ENCODE measurements at regions not wholly inside any gene's neighbourhood (a gene's known extent, or its start where the extent isn't known, plus 50 kb on each side); places are given as distances from the start of the nearest gene placed in this dataset.
A peak's percentile ranks its signal among the peaks of the same experiment; 100 is the strongest.

GRCh38 chr7:112596260-112596659 lies 115.5 kb downstream of the LSMEM1 start:
- DNase-seq: no peak

- no peak for DNase-seq
Observed at GRCh38 chr7:112596981-112597380, 116.2 kb downstream of the LSMEM1 start.

- no peak for DNase-seq
Observed at GRCh38 chr7:112603673-112604072, 122.9 kb downstream of the LSMEM1 start.

GRCh38 chr7:112610636-112611035 lies 129.8 kb downstream of the LSMEM1 start:
- DNase-seq: no peak

- no peak for DNase-seq
Observed at GRCh38 chr7:112615701-112616100, 134.9 kb downstream of the LSMEM1 start.

- DNase-seq: no peak
Observed at GRCh38 chr7:112616295-112616694, 135.5 kb downstream of the LSMEM1 start.

- no peak for DNase-seq
Observed at GRCh38 chr7:112619343-112619742, 138.6 kb downstream of the LSMEM1 start.

- no peak for DNase-seq
Observed at GRCh38 chr7:112622159-112622715, 141.4 kb downstream of the LSMEM1 start.

GRCh38 chr7:112624416-112624815 lies 143.6 kb downstream of the LSMEM1 start:
- no peak for DNase-seq

- no peak for DNase-seq
Observed at GRCh38 chr7:112630565-112630964, 149.8 kb downstream of the LSMEM1 start.

GRCh38 chr7:112634107-112634506 lies 153.3 kb downstream of the LSMEM1 start:
- DNase-seq: no peak

GRCh38 chr7:112635742-112636141 lies 154.5 kb downstream of the TMEM168 start:
- no peak for DNase-seq

- peak; percentile 79 to 82 for DNase-seq
Observed at GRCh38 chr7:112638675-112639400, 151.4 kb downstream of the TMEM168 start.

- DNase-seq: no peak
Observed at GRCh38 chr7:112640685-112641084, 149.5 kb downstream of the TMEM168 start.

GRCh38 chr7:112646783-112647182 lies 143.4 kb downstream of the TMEM168 start:
- DNase-seq: no peak

GRCh38 chr7:112648781-112649180 lies 141.4 kb downstream of the TMEM168 start:
- no peak for DNase-seq

- DNase-seq: no peak
Observed at GRCh38 chr7:112649560-112649959, 140.6 kb downstream of the TMEM168 start.

- DNase-seq: no peak
Observed at GRCh38 chr7:112654322-112655216, 135.6 kb downstream of the TMEM168 start.

GRCh38 chr7:112665709-112666108 lies 124.5 kb downstream of the TMEM168 start:
- no peak for DNase-seq

- no peak for DNase-seq
Observed at GRCh38 chr7:112668561-112668960, 121.6 kb downstream of the TMEM168 start.

GRCh38 chr7:112669306-112669705 lies 120.9 kb downstream of the TMEM168 start:
- no peak for DNase-seq

- DNase-seq: no peak
Observed at GRCh38 chr7:112670193-112670592, 120.0 kb downstream of the TMEM168 start.

- no peak for DNase-seq
Observed at GRCh38 chr7:112678626-112679025, 111.6 kb downstream of the TMEM168 start.

Measured in Kasumi-1 (cell line).